Endothelial cell (in vitro differentiated cells): ENCODE measurements at regions not wholly inside any gene's neighbourhood (a gene's known extent, or its start where the extent isn't known, plus 50 kb on each side); places are given as distances from the start of the nearest gene placed in this dataset.

Source experiments
- DNase-seq: peaks from one replicate; pipeline ENCODE4 v3.0.0; 2021; ENCODE audit warnings: low spot score
- H3K27ac Mint-ChIP-seq: one replicate; pipeline ENCODE4 v1.8.0; 2021; ENCODE audit warnings: mixed read lengths, inconsistent platforms; ENCODE audit not compliant: unreplicated experiment
- H3K27me3 Mint-ChIP-seq: one replicate; pipeline ENCODE4 v1.8.0; 2021; ENCODE audit warnings: mild to moderate bottlenecking, moderate library complexity, mixed read lengths, inconsistent platforms; ENCODE audit not compliant: unreplicated experiment
- H3K36me3 Mint-ChIP-seq: one replicate; pipeline ENCODE4 v1.8.0; 2021; ENCODE audit warnings: mild to moderate bottlenecking, low read depth, mixed read lengths, inconsistent platforms; ENCODE audit not compliant: unreplicated experiment
- H3K4me1 Mint-ChIP-seq: one replicate; pipeline ENCODE4 v1.8.0; 2021; ENCODE audit warnings: mild to moderate bottlenecking, mixed read lengths, inconsistent platforms; ENCODE audit not compliant: unreplicated experiment
- H3K4me3 Mint-ChIP-seq: one replicate; pipeline ENCODE4 v1.8.0; 2021; ENCODE audit warnings: mild to moderate bottlenecking, mixed read lengths, inconsistent platforms; ENCODE audit not compliant: unreplicated experiment
- H3K9me3 Mint-ChIP-seq: one replicate; pipeline ENCODE4 v1.8.0; 2021; ENCODE audit warnings: mixed read lengths, inconsistent platforms; ENCODE audit not compliant: unreplicated experiment
- CTCF ChIP-seq: fragments of 200-600 bp; sonication (generic); IDR thresholded peaks from one replicate; pipeline ENCODE4 v1.5.0; 2021; ENCODE audit warnings: antibody characterized with exemption; ENCODE audit not compliant: unreplicated experiment

GRCh38 chr18:28363124-28363523 is 186.2 kb upstream of the CDH2 start:
- Mint-ChIP-seq H3K36me3 (no peaks in the 10 kb centered on the region), H3K27ac (no peak overlapping the region), H3K4me1 (peaks cover 4% of the 10 kb centered on the region), H3K9me3 (no peaks in the 10 kb centered on the region), H3K4me3 (no peak overlapping the region), H3K27me3 (no peaks in the 10 kb centered on the region)
- no peak for TF ChIP-seq CTCF
- no peak for DNase-seq

DNA sequence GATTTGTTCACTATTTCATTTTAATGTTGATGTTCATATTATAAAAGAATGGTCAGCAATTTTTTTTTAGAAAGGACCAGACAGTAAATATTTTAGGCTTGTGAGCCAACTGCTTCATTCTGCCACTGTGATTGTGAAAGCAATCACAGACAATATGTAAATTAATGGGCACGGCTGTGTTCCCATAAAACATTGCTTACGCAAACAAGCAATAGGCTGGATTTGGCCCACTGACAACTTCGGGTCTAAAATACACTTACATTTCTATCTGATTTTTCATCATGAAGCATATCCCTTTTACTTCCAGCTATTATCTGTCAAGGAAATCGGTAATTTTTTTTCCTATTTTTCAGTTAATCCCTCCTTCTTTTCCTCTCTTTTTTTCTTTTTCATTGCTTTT is 182.2 kb upstream of the CDH2 start:
- no peaks in the 10 kb centered on the region for H3K9me3 Mint-ChIP-seq
- DNase-seq: no peak
- H3K4me1 Mint-ChIP-seq: peaks cover 4% of the 10 kb centered on the region
- H3K4me3 Mint-ChIP-seq: no peak overlapping the region
- H3K36me3 Mint-ChIP-seq: no peaks in the 10 kb centered on the region
- no peak overlapping the region for H3K27ac Mint-ChIP-seq
- H3K27me3 Mint-ChIP-seq: no peaks in the 10 kb centered on the region
- TF ChIP-seq CTCF: no peak

- TF ChIP-seq CTCF: peak; percentile 54
- H3K27ac Mint-ChIP-seq: no peak overlapping the region
- H3K36me3 Mint-ChIP-seq: no peaks in the 10 kb centered on the region
- no peaks in the 10 kb centered on the region for H3K9me3 Mint-ChIP-seq
- DNase-seq: no peak
- no peak overlapping the region for H3K4me3 Mint-ChIP-seq
- H3K4me1 Mint-ChIP-seq: peaks cover 8% of the 10 kb centered on the region
- H3K27me3 Mint-ChIP-seq: no peaks in the 10 kb centered on the region
Measured at GRCh38 chr18:28357766-28358401, 181.0 kb upstream of the CDH2 start.

- H3K27ac Mint-ChIP-seq: no peak overlapping the region
- DNase-seq: no peak
- no peak overlapping the region for H3K4me3 Mint-ChIP-seq
- peaks cover 2% of the 10 kb centered on the region for H3K36me3 Mint-ChIP-seq
- TF ChIP-seq CTCF: no peak
- H3K9me3 Mint-ChIP-seq: no peaks in the 10 kb centered on the region
- H3K27me3 Mint-ChIP-seq: no peaks in the 10 kb centered on the region
- peaks cover 21% of the 10 kb centered on the region for H3K4me1 Mint-ChIP-seq
Measured at GRCh38 chr18:28350821-28351220, 173.9 kb upstream of the CDH2 start.

GRCh38 chr18:28342231-28342630 is 165.3 kb upstream of the CDH2 start:
- Mint-ChIP-seq H3K9me3 (no peaks in the 10 kb centered on the region), H3K36me3 (no peaks in the 10 kb centered on the region), H3K4me1 (peaks cover 7% of the 10 kb centered on the region), H3K27ac (no peak overlapping the region), H3K27me3 (no peaks in the 10 kb centered on the region), H3K4me3 (no peak overlapping the region)
- TF ChIP-seq CTCF: no peak
- DNase-seq: no peak
